HG03175 (cell line): ENCODE measurements at regions not wholly inside any gene's neighbourhood (a gene's known extent, or its start where the extent isn't known, plus 50 kb on each side); places are given as distances from the start of the nearest gene placed in this dataset.

Experiments
- ATAC-seq: cut with Tn5 transposase; IDR thresholded peaks from one replicate; pipeline ENCODE4 v1.9.1; 2021; ENCODE audit warnings: mild to moderate bottlenecking, moderate library complexity; ENCODE audit not compliant: unreplicated experiment

- no peak for ATAC-seq
Measured at GRCh38 chr7:21084286-21084685, 297.6 kb upstream of the SP8 start.

- ATAC-seq, result no peak
Measured at GRCh38 chr7:21086688-21087087, 300.0 kb upstream of the SP8 start.

GRCh38 chr7:21089653-21090052 is 303.0 kb upstream of the SP8 start:
- ATAC-seq, result peak; percentile 49

GRCh38 chr7:21092766-21093702 is 306.3 kb upstream of the SP8 start:
- ATAC-seq, result no peak

GRCh38 chr7:21094589-21094988 is 307.9 kb upstream of the SP8 start:
- no peak for ATAC-seq

GRCh38 chr7:21099432-21099831 is 312.7 kb upstream of the SP8 start:
- peak; percentile 87 for ATAC-seq

GRCh38 chr7:21099955-21100354 is 313.3 kb upstream of the SP8 start:
- no peak for ATAC-seq

GRCh38 chr7:21101541-21101940 is 314.9 kb upstream of the SP8 start:
- no peak for ATAC-seq

- no peak for ATAC-seq
Measured at GRCh38 chr7:21103426-21104123, 316.9 kb upstream of the SP8 start.

- no peak for ATAC-seq
Measured at GRCh38 chr7:21104124-21104500, 317.4 kb upstream of the SP8 start.

- ATAC-seq, result no peak
Measured at GRCh38 chr7:21106296-21106732, 319.6 kb upstream of the SP8 start.

- ATAC-seq, result no peak
Measured at GRCh38 chr7:21107101-21107500, 320.4 kb upstream of the SP8 start.

- no peak for ATAC-seq
Measured at GRCh38 chr7:21108182-21108581, 319.7 kb upstream of the SP4 start.

GRCh38 chr7:21113609-21114415 is 314.1 kb upstream of the SP4 start:
- peak; percentile 82 for ATAC-seq

- ATAC-seq, result no peak
Measured at GRCh38 chr7:21123586-21123985, 304.3 kb upstream of the SP4 start.

- no peak for ATAC-seq
Measured at GRCh38 chr7:21125297-21125696, 302.6 kb upstream of the SP4 start.

- ATAC-seq, result no peak
Measured at GRCh38 chr7:21128062-21128817, 299.6 kb upstream of the SP4 start.

GRCh38 chr7:21131897-21132296 is 296.0 kb upstream of the SP4 start:
- no peak for ATAC-seq

GRCh38 chr7:21134631-21135030 is 293.3 kb upstream of the SP4 start:
- no peak for ATAC-seq

- no peak for ATAC-seq
Measured at GRCh38 chr7:21135437-21135836, 292.4 kb upstream of the SP4 start.

- no peak for ATAC-seq
Measured at GRCh38 chr7:21137640-21138039, 290.2 kb upstream of the SP4 start.
